Pancreas (tissue), 10 donors: ENCODE measurements at regions not wholly inside any gene's neighbourhood (a gene's known extent, or its start where the extent isn't known, plus 50 kb on each side); places are given as distances from the start of the nearest gene placed in this dataset.
"Not testable (repeated sequence)": the region's sequence is repeated elsewhere in the genome, so short reads cannot be mapped to it uniquely, and the experiment has no call there.

Experiments used
- ATAC-seq, 4 donors: fragments of 200-7000 bp; cut with Tn5 transposase; one replicate each; pipeline versions ENCODE4 v1.8.0 to v1.9.1; 2020; ENCODE audit warnings: mild to moderate bottlenecking in 4 of 4, moderate library complexity in 4 of 4
- DNase-seq, 6 donors: peaks; one replicate each; pipeline ENCODE4 v3.0.0-alpha.2; 2020
- FAIRE-seq: peaks from 2 replicates; lab custom pipeline; 2012; peaks lifted over from hg19 to GRCh38; lab: Jason Lieb, UNC
- H3K27ac ChIP-seq, 4 donors: fragments of 200-600 bp; sonication (generic); 1 replicate in 3 of 4; 2 replicates in 1 of 4; pipeline versions ENCODE4 v1.5.0 to v1.8.0; 2020
- H3K27me3 ChIP-seq, 4 donors: fragments of 200-600 bp; one replicate each; pipeline ENCODE4 v1.8.0; 2021
- H3K36me3 ChIP-seq, 3 donors: fragments of 200-600 bp; sonication (generic) in 1 of 3; one replicate each; pipeline versions ENCODE4 v1.5.0 to v1.8.0; 2020 to 2021
- H3K4me1 ChIP-seq, 3 donors: fragments of 200-600 bp; one replicate each; pipeline ENCODE4 v1.8.0; 2021
- H3K4me3 ChIP-seq, 4 donors: fragments of 200-600 bp; sonication (generic) in 2 of 4; one replicate each; pipeline versions ENCODE4 v1.5.0 to v1.8.0; 2020 to 2021
- H3K9me3 ChIP-seq, 4 donors: fragments of 200-600 bp; one replicate each; pipeline ENCODE4 v1.8.0; 2021
- WGBS, 2 donors: extraction: QIAGEN DNeasy Blood & Tissue Kit; methylation state at CpG; one replicate each; pipeline ENCODE4 v1.1.7; 2013; 5-methylcytosine and 5-hydroxymethylcytosine counted together
- intact Hi-C, 3 donors: fragments of 100-400 bp; cut with DNase I; formaldehyde crosslinking; loops; one replicate each; pipeline versions ENCODE4 v1.11.1 to v1.14.2; 2022
- TF ChIP-seq, protein P1 (sequence below), 4 donors: fragments of 200-600 bp; sonication (generic) in 3 of 4; IDR thresholded peaks; one replicate each; pipeline versions ENCODE4 v1.5.0 to v1.8.0; 2021; ENCODE audit warnings: antibody characterized with exemption in 4 of 4
- donor health status: healthy with polysubstance abuse.
- donor health status: DM: no; HTN: no; CAD: no; lungs with moderate emphysema.
- donor health status: DM: no; HTN: no; CAD: no.
- donor health status: control.
- donor health status: control.
- donor health status: Bipolar disorder and iron deficiency.
- donor health status: DM: yes; HTN: yes; CAD: no.
- donor health status: DM: no; HTN: no; CAD: no.
- donor health status: DM: no; HTN: no; CAD: no.
- donor health status: DM: yes; HTN: yes; CAD: no.

GRCh38 chr13:68908879-68909278 lies 1198.7 kb upstream of the ATXN8OS start:
- Histone ChIP-seq H3K9me3 (no peaks in the 10 kb centered on the region), H3K4me3 (no peak overlapping the region), H3K36me3 (no peaks in the 10 kb centered on the region), H3K27ac (no peak overlapping the region), H3K27me3 (no peaks in the 10 kb centered on the region), H3K4me1 (no peaks in the 10 kb centered on the region)
- FAIRE-seq (no peak), ATAC-seq (no peak), DNase-seq (no peak)
- 70 to 80% methylated on average over 2 of the region's 2 CpGs for WGBS, 2 donors
- intact Hi-C loops: no loop called here
- TF ChIP-seq, protein P1, sequence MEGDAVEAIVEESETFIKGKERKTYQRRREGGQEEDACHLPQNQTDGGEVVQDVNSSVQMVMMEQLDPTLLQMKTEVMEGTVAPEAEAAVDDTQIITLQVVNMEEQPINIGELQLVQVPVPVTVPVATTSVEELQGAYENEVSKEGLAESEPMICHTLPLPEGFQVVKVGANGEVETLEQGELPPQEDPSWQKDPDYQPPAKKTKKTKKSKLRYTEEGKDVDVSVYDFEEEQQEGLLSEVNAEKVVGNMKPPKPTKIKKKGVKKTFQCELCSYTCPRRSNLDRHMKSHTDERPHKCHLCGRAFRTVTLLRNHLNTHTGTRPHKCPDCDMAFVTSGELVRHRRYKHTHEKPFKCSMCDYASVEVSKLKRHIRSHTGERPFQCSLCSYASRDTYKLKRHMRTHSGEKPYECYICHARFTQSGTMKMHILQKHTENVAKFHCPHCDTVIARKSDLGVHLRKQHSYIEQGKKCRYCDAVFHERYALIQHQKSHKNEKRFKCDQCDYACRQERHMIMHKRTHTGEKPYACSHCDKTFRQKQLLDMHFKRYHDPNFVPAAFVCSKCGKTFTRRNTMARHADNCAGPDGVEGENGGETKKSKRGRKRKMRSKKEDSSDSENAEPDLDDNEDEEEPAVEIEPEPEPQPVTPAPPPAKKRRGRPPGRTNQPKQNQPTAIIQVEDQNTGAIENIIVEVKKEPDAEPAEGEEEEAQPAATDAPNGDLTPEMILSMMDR (IDR thresholded peaks at IDR 0.05): no peak

DNA sequence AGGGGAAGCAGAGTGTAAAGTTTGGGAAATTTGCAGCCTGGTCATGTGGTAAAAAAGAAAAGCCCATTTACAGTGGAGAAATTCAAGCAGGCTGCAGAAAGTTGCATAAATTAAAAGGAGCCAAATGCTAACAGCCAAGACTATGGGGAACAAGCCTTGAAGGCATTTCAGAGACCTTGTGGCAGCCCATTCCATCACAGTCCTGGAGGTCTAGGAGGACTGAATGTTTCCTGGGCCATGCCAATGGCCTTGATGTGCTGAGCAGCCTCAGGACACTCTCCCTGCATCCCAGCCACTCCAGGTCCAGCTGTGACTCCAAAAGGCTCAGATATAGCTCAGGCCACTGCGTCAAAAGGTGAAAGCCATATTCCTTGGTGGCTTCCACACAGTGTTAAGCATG lies 1202.4 kb upstream of the ATXN8OS start:
- intact Hi-C loops: no loop called here
- no peaks in the 10 kb centered on the region for H3K9me3 ChIP-seq
- no peak for FAIRE-seq
- no peaks in the 10 kb centered on the region for H3K4me1 ChIP-seq
- no peak overlapping the region for H3K27ac ChIP-seq
- H3K36me3 ChIP-seq: no peaks in the 10 kb centered on the region
- H3K27me3 ChIP-seq: no peaks in the 10 kb centered on the region
- TF ChIP-seq, protein P1 (IDR thresholded peaks at IDR 0.05): no peak
- no peak for DNase-seq
- 60 to 63% methylated on average over 1 of the region's 1 CpG for WGBS, 2 donors
- H3K4me3 ChIP-seq: no peak overlapping the region
- no peak for ATAC-seq

- no peak overlapping the region for H3K27ac ChIP-seq
- ATAC-seq (no peak), FAIRE-seq (no peak), DNase-seq (no peak)
- H3K36me3 ChIP-seq: no peaks in the 10 kb centered on the region
- peaks cover 0 to 3% (median 0%) of the 10 kb centered on the region in 4 donors for H3K27me3 ChIP-seq
- intact Hi-C loops: no loop called here
- no peak overlapping the region for H3K4me3 ChIP-seq
- H3K9me3 ChIP-seq: no peaks in the 10 kb centered on the region
- TF ChIP-seq, protein P1 (IDR thresholded peaks at IDR 0.05): no peak
- no peaks in the 10 kb centered on the region for H3K4me1 ChIP-seq
Observed at GRCh38 chr13:68897331-68897928, 1210.2 kb upstream of the ATXN8OS start.

GRCh38 chr13:68895696-68896095 lies 1211.9 kb upstream of the ATXN8OS start:
- Histone ChIP-seq H3K4me3 (no peak overlapping the region), H3K27me3 (peaks cover 0 to 3% (median 0%) of the 10 kb centered on the region in 4 donors), H3K9me3 (no peaks in the 10 kb centered on the region), H3K4me1 (no peaks in the 10 kb centered on the region), H3K27ac (no peak overlapping the region), H3K36me3 (no peaks in the 10 kb centered on the region)
- no peak for ATAC-seq
- 73 to 91% methylated on average over 1 of the region's 1 CpG for WGBS, 2 donors
- TF ChIP-seq, protein P1 (IDR thresholded peaks at IDR 0.05): no peak
- intact Hi-C loops: no loop called here
- FAIRE-seq: no peak
- no peak for DNase-seq

GRCh38 chr13:68893721-68894120 lies 1213.9 kb upstream of the ATXN8OS start:
- H3K27ac ChIP-seq, H3K36me3 ChIP-seq, H3K9me3 ChIP-seq, DNase-seq, intact Hi-C loops, H3K4me3 ChIP-seq, ATAC-seq, H3K27me3 ChIP-seq, FAIRE-seq, H3K4me1 ChIP-seq: not testable (repeated sequence)
- 26 to 28% methylated on average over 2 of the region's 2 CpGs for WGBS, 2 donors

- H3K4me3 ChIP-seq, H3K27ac ChIP-seq, ATAC-seq, DNase-seq, H3K4me1 ChIP-seq, H3K9me3 ChIP-seq, FAIRE-seq, intact Hi-C loops, H3K27me3 ChIP-seq, H3K36me3 ChIP-seq: not testable (repeated sequence)
- 28 to 50% methylated on average over 3 of the region's 3 CpGs for WGBS, 2 donors
Observed at GRCh38 chr13:68892596-68892995, 1215.0 kb upstream of the ATXN8OS start.

- 73 to 80% methylated on average over 7 of the region's 7 CpGs for WGBS, 2 donors
- FAIRE-seq, H3K27me3 ChIP-seq, H3K4me3 ChIP-seq, H3K27ac ChIP-seq, ATAC-seq, H3K4me1 ChIP-seq, H3K9me3 ChIP-seq, intact Hi-C loops, DNase-seq, H3K36me3 ChIP-seq: not testable (repeated sequence)
Observed at GRCh38 chr13:68890101-68890500, 1217.5 kb upstream of the ATXN8OS start.
